GM12875 (cell line): ENCODE measurements at regions not wholly inside any gene's neighbourhood (a gene's known extent, or its start where the extent isn't known, plus 50 kb on each side); places are given as distances from the start of the nearest gene placed in this dataset.

Experiments used
- H3K4me3 ChIP-seq: one replicate; pipeline ENCODE4 v1.5.1; 2011; ENCODE audit warnings: low read depth, low read length, control low read depth
- TF ChIP-seq, protein P1 (sequence below): IDR thresholded peaks from 2 replicates; pipeline ENCODE4 v1.5.1; 2011; ENCODE audit warnings: low read depth, mild to moderate bottlenecking, control low read depth, inconsistent platforms, low read length, moderate library complexity, borderline replicate concordance; ENCODE audit not compliant: insufficient read depth

DNA sequence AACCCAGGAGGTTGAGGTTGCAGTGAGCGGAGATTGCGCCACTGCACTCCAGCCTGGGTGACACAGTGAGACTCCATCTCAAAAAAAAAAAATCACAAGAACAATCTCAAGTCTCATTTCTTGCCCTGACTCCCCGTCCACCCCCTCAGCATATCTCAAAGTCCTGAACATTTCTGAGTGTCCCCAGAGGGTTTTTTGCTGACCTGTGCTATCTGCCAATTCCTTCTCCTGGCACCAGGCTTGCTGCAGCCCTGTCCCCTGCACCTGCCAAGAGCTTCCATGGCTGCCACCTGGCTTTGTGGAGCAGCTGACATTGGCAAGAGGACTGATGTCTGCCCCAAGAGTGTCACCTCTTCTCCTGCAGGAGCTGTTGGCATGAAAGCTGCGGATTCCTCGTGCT lies 54.9 kb upstream of the PTPRT start:
- H3K4me3 ChIP-seq, result no peak overlapping the region
- TF ChIP-seq, protein P1, sequence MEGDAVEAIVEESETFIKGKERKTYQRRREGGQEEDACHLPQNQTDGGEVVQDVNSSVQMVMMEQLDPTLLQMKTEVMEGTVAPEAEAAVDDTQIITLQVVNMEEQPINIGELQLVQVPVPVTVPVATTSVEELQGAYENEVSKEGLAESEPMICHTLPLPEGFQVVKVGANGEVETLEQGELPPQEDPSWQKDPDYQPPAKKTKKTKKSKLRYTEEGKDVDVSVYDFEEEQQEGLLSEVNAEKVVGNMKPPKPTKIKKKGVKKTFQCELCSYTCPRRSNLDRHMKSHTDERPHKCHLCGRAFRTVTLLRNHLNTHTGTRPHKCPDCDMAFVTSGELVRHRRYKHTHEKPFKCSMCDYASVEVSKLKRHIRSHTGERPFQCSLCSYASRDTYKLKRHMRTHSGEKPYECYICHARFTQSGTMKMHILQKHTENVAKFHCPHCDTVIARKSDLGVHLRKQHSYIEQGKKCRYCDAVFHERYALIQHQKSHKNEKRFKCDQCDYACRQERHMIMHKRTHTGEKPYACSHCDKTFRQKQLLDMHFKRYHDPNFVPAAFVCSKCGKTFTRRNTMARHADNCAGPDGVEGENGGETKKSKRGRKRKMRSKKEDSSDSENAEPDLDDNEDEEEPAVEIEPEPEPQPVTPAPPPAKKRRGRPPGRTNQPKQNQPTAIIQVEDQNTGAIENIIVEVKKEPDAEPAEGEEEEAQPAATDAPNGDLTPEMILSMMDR, result no peak

DNA sequence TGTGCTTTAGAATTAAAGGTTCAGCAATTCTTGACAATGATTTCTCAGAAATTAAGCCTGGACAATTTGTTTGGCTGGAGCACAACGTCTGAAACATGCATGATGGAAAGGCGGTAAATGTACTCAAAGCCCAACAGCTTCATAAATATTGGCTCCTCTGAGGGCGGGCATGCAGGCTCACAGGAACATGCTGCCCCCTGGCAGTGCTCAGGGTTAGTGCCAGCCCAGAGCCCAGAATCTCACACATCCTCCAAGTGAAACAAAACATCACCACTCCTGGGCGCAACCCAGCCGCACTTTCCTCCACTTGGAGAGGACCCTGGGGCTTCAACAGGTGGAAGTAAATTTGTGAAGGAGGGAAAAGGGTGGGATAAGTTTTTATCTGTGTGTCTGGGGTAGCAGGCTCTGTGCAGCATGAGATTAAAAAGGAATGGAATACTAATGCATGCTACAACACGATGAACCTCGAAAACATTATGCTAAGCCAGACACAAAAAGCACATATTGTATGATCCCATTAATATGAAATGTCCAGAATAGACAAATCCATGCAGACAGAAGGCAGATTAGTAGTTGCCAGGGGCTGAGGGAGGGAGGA lies 54.1 kb upstream of the PTPRT start:
- TF ChIP-seq, protein P1, result no peak; the same call in 1 of the 2 replicates
- H3K4me3 ChIP-seq, result no peak overlapping the region

DNA sequence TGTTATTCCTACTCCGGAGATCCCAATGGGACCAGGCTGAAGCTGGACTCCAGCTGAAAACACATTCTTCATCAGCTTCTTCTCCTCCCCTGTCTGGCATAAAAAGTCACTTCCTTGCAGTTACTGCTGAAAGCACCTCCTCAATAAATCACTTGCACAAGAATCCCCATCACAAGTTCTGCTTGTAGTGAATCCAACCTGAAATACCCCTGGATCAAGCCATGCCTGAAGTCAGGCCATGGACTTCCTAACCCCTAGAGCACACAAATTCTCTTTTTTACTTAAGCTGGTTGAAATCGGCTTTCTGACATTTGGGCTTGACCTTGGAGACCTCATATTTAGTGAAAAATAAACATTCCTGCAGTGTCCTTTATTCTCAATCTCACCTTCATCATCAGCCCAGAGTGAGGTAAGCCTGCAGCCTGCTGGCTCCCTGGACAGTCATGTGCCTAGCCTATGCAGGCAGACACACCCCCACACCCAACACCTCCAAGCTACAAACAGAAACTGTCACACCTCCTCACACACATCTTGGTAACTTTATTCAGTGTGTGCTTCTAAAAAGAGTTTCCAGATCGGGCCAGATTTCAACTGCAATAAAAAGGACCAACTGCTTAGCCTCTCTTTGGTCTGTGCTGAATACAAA lies 51.5 kb upstream of the PTPRT start:
- TF ChIP-seq, protein P1, result no peak
- H3K4me3 ChIP-seq, result no peak overlapping the region
